Ectodermal cell (in vitro differentiated cells): ENCODE measurements at regions not wholly inside any gene's neighbourhood (a gene's known extent, or its start where the extent isn't known, plus 50 kb on each side); places are given as distances from the start of the nearest gene placed in this dataset.
A peak's percentile ranks its signal among the peaks of the same experiment; 100 is the strongest.

Experiments
- H3K27ac ChIP-seq: 2 replicates; pipeline ENCODE4 v1.7.0; 2013; ENCODE audit warnings: mild to moderate bottlenecking, low read depth, low read length; ENCODE audit not compliant: insufficient read depth, poor library complexity, severe bottlenecking
- H3K27me3 ChIP-seq: 2 replicates; pipeline ENCODE4 v1.7.0; 2013; ENCODE audit warnings: mild to moderate bottlenecking, low read length; ENCODE audit not compliant: insufficient read depth, control insufficient read depth, poor library complexity, severe bottlenecking
- H3K36me3 ChIP-seq: one replicate; pipeline ENCODE4 v1.7.0; 2013; ENCODE audit warnings: low read length; ENCODE audit not compliant: control insufficient read depth, insufficient read depth
- H3K4me1 ChIP-seq: one replicate; pipeline ENCODE4 v1.7.0; 2013; ENCODE audit warnings: low read length; ENCODE audit not compliant: control insufficient read depth, insufficient read depth
- H3K4me3 ChIP-seq: 2 replicates; pipeline ENCODE4 v1.7.0; 2013; ENCODE audit warnings: low read depth, low read length, control low read depth; ENCODE audit not compliant: insufficient read depth
- H3K9me3 ChIP-seq: 2 replicates; pipeline ENCODE4 v1.7.0; 2013; ENCODE audit warnings: mild to moderate bottlenecking, low read length, moderate library complexity; ENCODE audit not compliant: control insufficient read depth
- WGBS, 2 experiments: methylation state at CpG; one replicate each; pipeline ENCODE4 v1.1.7; 2013; ENCODE audit warnings: missing lambda C conversion rate in 2 of 2; 5-methylcytosine and 5-hydroxymethylcytosine counted together

GRCh38 chr17:5687646-5688045, 103.3 kb upstream of the NLRP1 start:
- H3K27ac ChIP-seq = no peak overlapping the region
- H3K36me3 ChIP-seq = no peaks in the 10 kb centered on the region
- H3K27me3 ChIP-seq = no peaks in the 10 kb centered on the region
- no peak overlapping the region for H3K4me3 ChIP-seq
- WGBS, 2 experiments = 93 to 95% methylated on average over 8 of the region's 8 CpGs
- H3K4me1 ChIP-seq = peaks cover 8% of the 10 kb centered on the region
- no peaks in the 10 kb centered on the region for H3K9me3 ChIP-seq

GRCh38 chr17:5693821-5694220, 109.5 kb upstream of the NLRP1 start:
- no peak overlapping the region for H3K27ac ChIP-seq
- H3K4me3 ChIP-seq = no peak overlapping the region
- H3K9me3 ChIP-seq = no peaks in the 10 kb centered on the region
- H3K27me3 ChIP-seq = no peaks in the 10 kb centered on the region
- 94 to 96% methylated on average over 9 of the region's 9 CpGs for WGBS, 2 experiments
- H3K4me1 ChIP-seq = no peaks in the 10 kb centered on the region
- no peaks in the 10 kb centered on the region for H3K36me3 ChIP-seq

DNA sequence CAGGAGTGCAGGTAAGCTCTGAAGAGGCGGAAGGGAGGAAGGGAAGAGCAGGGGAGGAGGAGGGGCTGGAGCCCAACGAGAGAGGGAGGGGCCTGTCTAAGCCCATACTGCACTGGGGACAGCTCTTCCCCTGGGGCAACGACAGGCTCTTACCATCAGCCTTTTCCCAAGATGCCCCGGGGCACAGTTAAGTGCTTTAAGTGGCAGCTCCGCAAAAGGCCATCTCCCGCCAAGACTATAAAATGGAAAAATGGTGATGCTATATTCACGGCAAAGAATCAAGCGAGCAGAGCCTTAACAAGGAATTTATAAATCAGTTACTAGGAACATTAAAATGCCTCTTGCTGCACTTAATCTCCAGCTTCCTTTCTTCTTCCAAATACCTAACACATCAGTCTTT, 110.2 kb upstream of the NLRP1 start:
- H3K27ac ChIP-seq = no peak overlapping the region
- WGBS, 2 experiments = 58 to 61% methylated on average over 8 of the region's 8 CpGs

DNA sequence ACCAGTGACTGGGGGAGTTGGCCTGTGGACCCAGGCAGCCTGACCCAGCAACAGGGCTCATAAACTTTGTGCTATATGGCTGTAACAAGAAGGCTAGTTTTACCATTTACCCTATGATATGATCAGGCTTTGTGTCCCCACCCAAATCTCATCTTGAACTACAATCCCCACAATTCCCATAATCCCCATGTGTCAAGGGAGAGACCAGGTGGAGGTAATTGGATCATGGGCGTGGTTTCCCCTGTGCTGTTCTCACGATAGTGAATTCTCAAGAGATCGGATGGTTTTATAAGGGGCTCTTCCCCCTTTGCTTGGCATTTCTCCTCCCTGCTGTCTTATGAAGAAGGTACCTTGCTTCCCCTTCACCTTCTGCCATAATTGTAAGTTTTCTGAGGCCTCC, 111.2 kb upstream of the NLRP1 start:
- H3K9me3 ChIP-seq = no peaks in the 10 kb centered on the region
- peaks cover 13% of the 10 kb centered on the region for H3K4me1 ChIP-seq
- no peak overlapping the region for H3K27ac ChIP-seq
- no peaks in the 10 kb centered on the region for H3K36me3 ChIP-seq
- WGBS, 2 experiments = 83 to 84% methylated on average over 3 of the region's 3 CpGs
- no peak overlapping the region for H3K4me3 ChIP-seq
- no peaks in the 10 kb centered on the region for H3K27me3 ChIP-seq

More for the DNA sequence above, 110.2 kb upstream of the NLRP1 start:
- no peak overlapping the region for H3K4me3 ChIP-seq
- no peaks in the 10 kb centered on the region for H3K27me3 ChIP-seq
- no peaks in the 10 kb centered on the region for H3K9me3 ChIP-seq
- no peaks in the 10 kb centered on the region for H3K36me3 ChIP-seq
- H3K4me1 ChIP-seq = peaks cover 3% of the 10 kb centered on the region

- Histone ChIP-seq H3K27ac (no peak overlapping the region), H3K9me3 (no peaks in the 10 kb centered on the region), H3K27me3 (no peaks in the 10 kb centered on the region), H3K36me3 (no peaks in the 10 kb centered on the region), H3K4me3 (no peak overlapping the region), H3K4me1 (peaks cover 22% of the 10 kb centered on the region)
Observed at GRCh38 chr17:5698959-5699358, 114.7 kb upstream of the NLRP1 start.

DNA sequence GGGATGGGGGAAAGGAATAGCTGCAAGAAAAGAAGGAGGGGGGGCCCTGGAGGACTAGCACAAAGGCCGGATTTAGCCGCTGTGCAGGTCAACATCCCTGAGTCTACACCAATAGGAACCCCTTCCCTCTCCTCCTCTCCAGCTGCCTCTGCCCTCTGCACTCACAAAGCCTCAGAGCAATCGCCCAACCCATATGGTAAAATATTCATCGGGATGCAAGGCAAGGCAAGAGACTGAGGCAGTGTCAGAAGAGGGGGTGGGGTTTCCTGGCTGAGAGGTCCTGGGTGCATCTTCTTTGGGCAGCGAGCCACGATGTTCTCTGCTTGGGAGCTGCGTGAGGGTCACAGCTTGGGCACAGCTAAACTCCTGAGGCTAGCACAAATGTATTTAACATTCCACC, 115.5 kb upstream of the NLRP1 start:
- no peaks in the 10 kb centered on the region for H3K36me3 ChIP-seq
- no peaks in the 10 kb centered on the region for H3K9me3 ChIP-seq
- H3K4me3 ChIP-seq = no peak overlapping the region
- no peaks in the 10 kb centered on the region for H3K27me3 ChIP-seq
- no peak overlapping the region for H3K27ac ChIP-seq
- peaks cover 22% of the 10 kb centered on the region for H3K4me1 ChIP-seq
- WGBS, 2 experiments = 15 to 24% methylated on average over 7 of the region's 7 CpGs

DNA sequence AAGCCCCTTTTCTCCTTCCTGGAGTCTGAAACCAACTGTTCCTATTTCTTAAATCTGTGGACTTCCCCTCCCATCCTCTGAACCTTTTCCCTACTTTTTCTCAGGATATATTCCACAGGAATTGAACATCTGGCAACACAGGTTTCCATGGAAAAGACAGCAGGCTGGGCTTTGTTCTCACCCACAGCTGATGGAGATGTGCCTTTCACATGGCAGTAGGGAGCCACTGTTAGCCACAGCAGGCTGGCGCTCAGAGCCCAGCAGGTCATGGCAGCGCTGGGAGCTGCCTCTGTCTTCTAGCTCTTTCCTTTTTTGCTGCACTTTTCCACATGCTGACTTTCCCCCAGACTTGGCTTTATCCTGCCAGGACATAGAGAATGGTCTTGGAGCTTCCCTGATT, 116.4 kb upstream of the NLRP1 start:
- WGBS, 2 experiments = 8 to 14% methylated on average over 2 of the region's 2 CpGs

GRCh38 chr17:5701381-5701780, 117.1 kb upstream of the NLRP1 start:
- Histone ChIP-seq H3K4me1 (peaks cover 37% of the 10 kb centered on the region), H3K4me3 (no peak overlapping the region), H3K27ac (no peak overlapping the region), H3K9me3 (no peaks in the 10 kb centered on the region), H3K36me3 (no peaks in the 10 kb centered on the region), H3K27me3 (no peaks in the 10 kb centered on the region)
- WGBS, 2 experiments = 71 to 80% methylated on average over 3 of the region's 3 CpGs

More for the DNA sequence above, 116.4 kb upstream of the NLRP1 start:
- Histone ChIP-seq H3K27ac (peak overlapping the region; percentile 21), H3K4me3 (no peak overlapping the region), H3K36me3 (no peaks in the 10 kb centered on the region), H3K27me3 (no peaks in the 10 kb centered on the region), H3K9me3 (no peaks in the 10 kb centered on the region), H3K4me1 (peaks cover 30% of the 10 kb centered on the region)

DNA sequence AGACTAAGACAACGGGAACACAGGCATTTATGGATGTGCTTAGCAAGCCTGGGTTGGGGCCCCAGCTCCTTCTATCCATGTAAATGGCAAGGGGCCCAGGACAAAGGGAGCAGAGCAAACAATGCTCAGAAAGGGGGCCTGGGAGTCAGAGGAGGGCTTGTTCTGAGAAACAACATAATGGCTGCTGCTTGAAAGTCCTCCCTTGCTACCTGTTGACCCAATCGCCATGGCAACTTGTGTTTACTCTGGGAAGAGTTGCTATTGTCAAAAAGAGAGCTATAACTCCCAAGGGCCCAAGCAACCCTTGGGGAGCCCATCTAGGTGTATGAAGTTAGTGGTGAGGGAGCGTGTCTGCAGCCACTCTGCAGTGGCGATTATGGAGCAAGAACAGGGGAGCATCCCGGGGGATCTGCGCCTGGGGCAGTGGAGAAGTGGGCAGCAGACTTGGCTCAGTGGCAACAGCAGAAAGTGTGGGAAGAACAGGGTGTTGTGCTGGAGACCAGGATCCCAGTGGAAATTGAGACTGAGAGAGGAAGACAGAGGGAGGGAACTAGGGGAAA, 118.7 kb upstream of the NLRP1 start:
- Histone ChIP-seq H3K27me3 (no peaks in the 10 kb centered on the region), H3K9me3 (no peaks in the 10 kb centered on the region), H3K27ac (no peak overlapping the region), H3K4me3 (no peak overlapping the region), H3K36me3 (no peaks in the 10 kb centered on the region), H3K4me1 (peaks cover 38% of the 10 kb centered on the region)
- WGBS, 2 experiments = 78 to 79% methylated on average over 6 of the region's 6 CpGs

GRCh38 chr17:5703736-5704135, 119.4 kb upstream of the NLRP1 start:
- 40 to 51% methylated on average over 2 of the region's 2 CpGs for WGBS, 2 experiments
- Histone ChIP-seq H3K4me3 (no peak overlapping the region), H3K27me3 (no peaks in the 10 kb centered on the region)

More at GRCh38 chr17:5703736-5704135, 119.4 kb upstream of the NLRP1 start:
- Histone ChIP-seq H3K9me3 (no peaks in the 10 kb centered on the region), H3K4me1 (peaks cover 38% of the 10 kb centered on the region), H3K36me3 (no peaks in the 10 kb centered on the region), H3K27ac (no peak overlapping the region)
